Effector memory CD8-positive, alpha-beta T cell (primary cell): ENCODE measurements at regions not wholly inside any gene's neighbourhood (a gene's known extent, or its start where the extent isn't known, plus 50 kb on each side); places are given as distances from the start of the nearest gene placed in this dataset.

Experiments used
- ATAC-seq: fragments of 150-1000 bp; cut with Tn5 transposase; replicated peaks from 2 replicates; pipeline ENCODE4 v1.10.0; 2021; ENCODE audit warnings: mild to moderate bottlenecking, moderate library complexity
- DNase-seq, 3 experiments: peaks; one replicate each; pipeline ENCODE4 v3.0.0; 2021
- H3K27ac Mint-ChIP-seq, 2 donors: one replicate each; pipeline ENCODE4 v1.8.0; 2022; ENCODE audit warnings: mild to moderate bottlenecking in 2 of 2, mixed read lengths in 2 of 2, moderate library complexity in 2 of 2
- H3K27me3 Mint-ChIP-seq, 2 donors: one replicate each; pipeline ENCODE4 v1.8.0; 2022; ENCODE audit warnings: mixed read lengths in 2 of 2
- H3K36me3 Mint-ChIP-seq: one replicate; pipeline ENCODE4 v1.8.0; 2022; ENCODE audit warnings: mild to moderate bottlenecking, moderate library complexity, mixed read lengths; ENCODE audit not compliant: insufficient read depth
- H3K4me1 Mint-ChIP-seq, 2 donors: one replicate each; pipeline ENCODE4 v1.8.0; 2022; ENCODE audit warnings: low read depth in 2 of 2, mixed read lengths in 2 of 2
- H3K4me3 Mint-ChIP-seq, 2 donors: one replicate each; pipeline ENCODE4 v1.8.0; 2022; ENCODE audit warnings: mild to moderate bottlenecking in 2 of 2, mixed read lengths in 2 of 2, moderate library complexity in 2 of 2
- H3K9me3 Mint-ChIP-seq, 2 donors: one replicate each; pipeline ENCODE4 v1.8.0; 2022; ENCODE audit warnings: mixed read lengths in 2 of 2

- Mint-ChIP-seq H3K4me1 (no peaks in the 10 kb centered on the region), H3K4me3 (no peak overlapping the region), H3K9me3 (no peaks in the 10 kb centered on the region), H3K27me3 (no peaks in the 10 kb centered on the region), H3K36me3 (peaks cover 2% of the 10 kb centered on the region), H3K27ac (no peak overlapping the region)
- ATAC-seq (no peak), DNase-seq (no peak)
Measured at GRCh38 chr14:22448905-22449599, 140.0 kb downstream of the DAD1 start.

- Mint-ChIP-seq H3K4me1 (no peaks in the 10 kb centered on the region), H3K27ac (no peak overlapping the region), H3K4me3 (no peak overlapping the region), H3K9me3 (no peaks in the 10 kb centered on the region), H3K36me3 (no peaks in the 10 kb centered on the region), H3K27me3 (no peaks in the 10 kb centered on the region)
- DNase-seq = no peak
- ATAC-seq = no peak
Measured at GRCh38 chr14:22448035-22448904, 140.8 kb downstream of the DAD1 start.

- ATAC-seq (no peak), DNase-seq (no peak)
- no peaks in the 10 kb centered on the region for H3K36me3 Mint-ChIP-seq
- H3K4me1 Mint-ChIP-seq = no peaks in the 10 kb centered on the region
- no peak overlapping the region for H3K27ac Mint-ChIP-seq
- no peaks in the 10 kb centered on the region for H3K27me3 Mint-ChIP-seq
- H3K4me3 Mint-ChIP-seq = no peak overlapping the region
- H3K9me3 Mint-ChIP-seq = no peaks in the 10 kb centered on the region
Measured at GRCh38 chr14:22438742-22439141, 150.3 kb downstream of the DAD1 start.

GRCh38 chr14:22434901-22435550, 154.0 kb downstream of the DAD1 start:
- DNase-seq = no peak
- Mint-ChIP-seq H3K9me3 (no peaks in the 10 kb centered on the region), H3K4me1 (peaks cover 0 to 2% of the 10 kb centered on the region in 2 donors), H3K36me3 (no peaks in the 10 kb centered on the region), H3K27me3 (no peaks in the 10 kb centered on the region), H3K4me3 (no peak overlapping the region), H3K27ac (no peak overlapping the region)
- no peak for ATAC-seq

GRCh38 chr14:22434030-22434429, 155.0 kb downstream of the DAD1 start:
- H3K4me1 Mint-ChIP-seq = peaks cover 0 to 2% of the 10 kb centered on the region in 2 donors
- DNase-seq = no peak
- no peak overlapping the region for H3K4me3 Mint-ChIP-seq
- H3K36me3 Mint-ChIP-seq = no peaks in the 10 kb centered on the region
- no peaks in the 10 kb centered on the region for H3K9me3 Mint-ChIP-seq
- no peaks in the 10 kb centered on the region for H3K27me3 Mint-ChIP-seq
- H3K27ac Mint-ChIP-seq = no peak overlapping the region
- ATAC-seq = no peak

- H3K36me3 Mint-ChIP-seq = no peaks in the 10 kb centered on the region
Measured at GRCh38 chr14:22433069-22433468, 156.0 kb downstream of the DAD1 start.

GRCh38 chr14:22432348-22432976, 156.6 kb downstream of the DAD1 start:
- H3K36me3 Mint-ChIP-seq = no peaks in the 10 kb centered on the region
- no peaks in the 10 kb centered on the region for H3K9me3 Mint-ChIP-seq
- H3K4me1 Mint-ChIP-seq = peaks cover 0 to 2% of the 10 kb centered on the region in 2 donors
- no peaks in the 10 kb centered on the region for H3K27me3 Mint-ChIP-seq
- DNase-seq = no peak
- no peak for ATAC-seq
- H3K4me3 Mint-ChIP-seq = no peak overlapping the region
- no peak overlapping the region for H3K27ac Mint-ChIP-seq

More at GRCh38 chr14:22433069-22433468, 156.0 kb downstream of the DAD1 start:
- Mint-ChIP-seq H3K9me3 (no peaks in the 10 kb centered on the region), H3K4me3 (no peak overlapping the region), H3K27ac (no peak overlapping the region), H3K27me3 (no peaks in the 10 kb centered on the region), H3K4me1 (peaks cover 0 to 2% of the 10 kb centered on the region in 2 donors)
- ATAC-seq (no peak), DNase-seq (no peak)

- no peaks in the 10 kb centered on the region for H3K36me3 Mint-ChIP-seq
- H3K4me3 Mint-ChIP-seq = no peak overlapping the region
- no peak for DNase-seq
- ATAC-seq = no peak
- H3K4me1 Mint-ChIP-seq = peaks cover 0 to 2% of the 10 kb centered on the region in 2 donors
- no peak overlapping the region for H3K27ac Mint-ChIP-seq
- no peaks in the 10 kb centered on the region for H3K9me3 Mint-ChIP-seq
- no peaks in the 10 kb centered on the region for H3K27me3 Mint-ChIP-seq
Measured at GRCh38 chr14:22429546-22430294, 159.3 kb downstream of the DAD1 start.

GRCh38 chr14:22428700-22429291, 160.2 kb downstream of the DAD1 start:
- ATAC-seq = no peak

GRCh38 chr14:22427771-22428231, 161.2 kb downstream of the DAD1 start:
- ATAC-seq (no peak), DNase-seq (no peak)
- Mint-ChIP-seq H3K27me3 (no peaks in the 10 kb centered on the region), H3K36me3 (no peaks in the 10 kb centered on the region), H3K27ac (no peak overlapping the region), H3K9me3 (no peaks in the 10 kb centered on the region), H3K4me1 (peaks cover 0 to 2% of the 10 kb centered on the region in 2 donors), H3K4me3 (no peak overlapping the region)

More at GRCh38 chr14:22428700-22429291, 160.2 kb downstream of the DAD1 start:
- peaks cover 0 to 2% of the 10 kb centered on the region in 2 donors for H3K4me1 Mint-ChIP-seq
- no peak for DNase-seq
- H3K36me3 Mint-ChIP-seq = no peaks in the 10 kb centered on the region
- no peak overlapping the region for H3K27ac Mint-ChIP-seq
- H3K9me3 Mint-ChIP-seq = no peaks in the 10 kb centered on the region
- no peaks in the 10 kb centered on the region for H3K27me3 Mint-ChIP-seq
- H3K4me3 Mint-ChIP-seq = no peak overlapping the region

- no peaks in the 10 kb centered on the region for H3K9me3 Mint-ChIP-seq
- ATAC-seq (no peak), DNase-seq (no peak)
- no peak overlapping the region for H3K4me3 Mint-ChIP-seq
- no peaks in the 10 kb centered on the region for H3K36me3 Mint-ChIP-seq
- no peaks in the 10 kb centered on the region for H3K4me1 Mint-ChIP-seq
- H3K27ac Mint-ChIP-seq = no peak overlapping the region
- no peaks in the 10 kb centered on the region for H3K27me3 Mint-ChIP-seq
Measured at GRCh38 chr14:22426711-22427110, 162.3 kb downstream of the DAD1 start.

GRCh38 chr14:22423958-22424357, 165.1 kb downstream of the DAD1 start:
- Mint-ChIP-seq H3K27ac (no peak overlapping the region), H3K4me1 (no peaks in the 10 kb centered on the region), H3K27me3 (no peaks in the 10 kb centered on the region), H3K4me3 (no peak overlapping the region), H3K36me3 (no peaks in the 10 kb centered on the region), H3K9me3 (no peaks in the 10 kb centered on the region)
- no peak for ATAC-seq
- DNase-seq = no peak
